Medulla oblongata (tissue), 1 donor: ENCODE measurements at regions not wholly inside any gene's neighbourhood (a gene's known extent, or its start where the extent isn't known, plus 50 kb on each side); places are given as distances from the start of the nearest gene placed in this dataset.
"Not testable (repeated sequence)": the region's sequence is repeated elsewhere in the genome, so short reads cannot be mapped to it uniquely, and the experiment has no call there.

Experiments
- DNase-seq: peaks from one replicate; pipeline ENCODE4 v3.0.0-alpha.2; 2015; ENCODE audit errors: extremely low spot score

GRCh38 chr5:172528440-172528839 is 74.1 kb upstream of the SH3PXD2B start:
- no peak for DNase-seq

- DNase-seq: no peak
These were observed 73.2 kb upstream of the SH3PXD2B start for GRCh38 chr5:172527559-172527958.

- no peak for DNase-seq
These were observed 71.7 kb upstream of the SH3PXD2B start for GRCh38 chr5:172525996-172526360.

GRCh38 chr5:172525307-172525995 is 71.1 kb upstream of the SH3PXD2B start:
- DNase-seq: no peak

- no peak for DNase-seq
These were observed 70.3 kb upstream of the SH3PXD2B start for GRCh38 chr5:172524573-172525021.

GRCh38 chr5:172523146-172523745 is 68.9 kb upstream of the SH3PXD2B start:
- DNase-seq: no peak

- no peak for DNase-seq
These were observed 67.1 kb upstream of the SH3PXD2B start for GRCh38 chr5:172521338-172521932.

GRCh38 chr5:172511952-172512351 is 57.6 kb upstream of the SH3PXD2B start:
- no peak for DNase-seq

- no peak for DNase-seq
These were observed 55.1 kb upstream of the SH3PXD2B start for GRCh38 chr5:172509405-172509781.

- no peak for DNase-seq
These were observed 54.4 kb upstream of the SH3PXD2B start for GRCh38 chr5:172508471-172509404.

- DNase-seq: not testable (repeated sequence)
These were observed 53.2 kb upstream of the SH3PXD2B start for GRCh38 chr5:172507485-172507884.

GRCh38 chr5:172506921-172507320 is 52.6 kb upstream of the SH3PXD2B start:
- DNase-seq: no peak

- DNase-seq: no peak
These were observed 51.9 kb upstream of the SH3PXD2B start for GRCh38 chr5:172506251-172506650.

- DNase-seq: no peak
These were observed 51.5 kb upstream of the SH3PXD2B start for GRCh38 chr5:172505845-172506244.

GRCh38 chr5:172505403-172505759 is 51.1 kb upstream of the SH3PXD2B start:
- DNase-seq: no peak

- no peak for DNase-seq
These were observed 50.5 kb upstream of the SH3PXD2B start for GRCh38 chr5:172504701-172505402.

GRCh38 chr5:172503925-172504700 is 49.8 kb upstream of the SH3PXD2B start:
- DNase-seq: no peak
